Colonic mucosa (tissue), 4 donors: ENCODE measurements at regions not wholly inside any gene's neighbourhood (a gene's known extent, or its start where the extent isn't known, plus 50 kb on each side); places are given as distances from the start of the nearest gene placed in this dataset.
"Not testable (repeated sequence)": the region's sequence is repeated elsewhere in the genome, so short reads cannot be mapped to it uniquely, and the experiment has no call there.

Experiments used
- DNase-seq: peaks from one replicate; pipeline ENCODE4 v3.0.0-alpha.2; 2020
- H3K27ac ChIP-seq: fragments of 200-600 bp; one replicate; pipeline ENCODE4 v1.8.0; 2021
- H3K27me3 ChIP-seq: fragments of 200-600 bp; one replicate; pipeline ENCODE4 v1.8.0; 2021
- H3K36me3 ChIP-seq: fragments of 200-600 bp; one replicate; pipeline ENCODE4 v1.8.0; 2021
- H3K4me1 ChIP-seq: fragments of 200-600 bp; one replicate; pipeline ENCODE4 v1.8.0; 2021; ENCODE audit warnings: mild to moderate bottlenecking
- H3K4me3 ChIP-seq: fragments of 200-600 bp; one replicate; pipeline ENCODE4 v1.8.0; 2021
- H3K9ac ChIP-seq, 2 donors: one replicate each; pipeline ENCODE4 v1.7.0; 2013; ENCODE audit warnings: control low read depth in 2 of 2, low read depth in 2 of 2, low read length in 2 of 2
- H3K9me3 ChIP-seq: fragments of 200-600 bp; one replicate; pipeline ENCODE4 v1.8.0; 2021
- CTCF ChIP-seq: fragments of 200-600 bp; IDR thresholded peaks from one replicate; pipeline ENCODE4 v1.8.0; 2022; ENCODE audit warnings: antibody characterized with exemption, mild to moderate bottlenecking
- intact Hi-C: fragments of 100-400 bp; cut with DNase I; formaldehyde crosslinking; loops from one replicate; pipeline ENCODE4 v1.14.1; 2022
- donor health status: healthy.
- donor health status: DM: no; HTN: no; CAD: no.
- donor health status: DM: no; HTN: no; CAD: no.

GRCh38 chr10:45118929-45119328, 118.2 kb downstream of the ZNF22 start:
- Histone ChIP-seq H3K4me1 (no peaks in the 10 kb centered on the region), H3K27ac (no peak overlapping the region), H3K36me3 (no peaks in the 10 kb centered on the region), H3K27me3 (no peaks in the 10 kb centered on the region), H3K4me3 (no peak overlapping the region), H3K9me3 (no peaks in the 10 kb centered on the region), H3K9ac (no peak overlapping the region)
- no peak for DNase-seq
- TF ChIP-seq CTCF = no peak
- intact Hi-C loops = no loop called here

GRCh38 chr10:45122180-45122860, 121.6 kb downstream of the ZNF22 start:
- not testable (repeated sequence) for H3K9ac ChIP-seq

GRCh38 chr10:45135443-45136198, 134.9 kb downstream of the ZNF22 start:
- no peak for DNase-seq
- Histone ChIP-seq H3K9ac (no peak overlapping the region), H3K9me3 (no peaks in the 10 kb centered on the region)

More at GRCh38 chr10:45122180-45122860, 121.6 kb downstream of the ZNF22 start:
- H3K36me3 ChIP-seq, H3K27ac ChIP-seq, H3K9me3 ChIP-seq, H3K4me3 ChIP-seq, H3K4me1 ChIP-seq, intact Hi-C loops, DNase-seq, H3K27me3 ChIP-seq: not testable (repeated sequence)

GRCh38 chr10:45136256-45136655, 135.5 kb downstream of the ZNF22 start:
- DNase-seq = no peak
- Histone ChIP-seq H3K9ac (no peak overlapping the region), H3K4me3 (no peak overlapping the region), H3K27ac (no peak overlapping the region), H3K27me3 (no peaks in the 10 kb centered on the region), H3K36me3 (no peaks in the 10 kb centered on the region), H3K4me1 (no peaks in the 10 kb centered on the region), H3K9me3 (no peaks in the 10 kb centered on the region)
- intact Hi-C loops = no loop called here
- no peak for TF ChIP-seq CTCF

More at GRCh38 chr10:45135443-45136198, 134.9 kb downstream of the ZNF22 start:
- no peak overlapping the region for H3K27ac ChIP-seq
- no peaks in the 10 kb centered on the region for H3K27me3 ChIP-seq
- H3K36me3 ChIP-seq = no peaks in the 10 kb centered on the region
- H3K4me3 ChIP-seq = no peak overlapping the region
- intact Hi-C loops = no loop called here
- TF ChIP-seq CTCF = no peak
- no peaks in the 10 kb centered on the region for H3K4me1 ChIP-seq

GRCh38 chr10:45144326-45145070, 143.8 kb downstream of the ZNF22 start:
- Histone ChIP-seq H3K4me3 (no peak overlapping the region), H3K4me1 (no peaks in the 10 kb centered on the region), H3K27me3 (no peaks in the 10 kb centered on the region), H3K27ac (no peak overlapping the region), H3K9me3 (no peaks in the 10 kb centered on the region), H3K9ac (no peak overlapping the region), H3K36me3 (no peaks in the 10 kb centered on the region)
- TF ChIP-seq CTCF = no peak
- intact Hi-C loops = no loop called here
- DNase-seq = no peak

GRCh38 chr10:45145143-45145542, 144.4 kb downstream of the ZNF22 start:
- H3K9me3 ChIP-seq, H3K27me3 ChIP-seq, H3K4me1 ChIP-seq, H3K4me3 ChIP-seq, H3K9ac ChIP-seq, DNase-seq, H3K36me3 ChIP-seq, H3K27ac ChIP-seq, intact Hi-C loops: not testable (repeated sequence)
